ENCODE measurements at regions not wholly inside any gene's neighbourhood (a gene's known extent, or its start where the extent isn't known, plus 50 kb on each side); places are given as distances from the start of the nearest gene placed in this dataset.

DNA sequence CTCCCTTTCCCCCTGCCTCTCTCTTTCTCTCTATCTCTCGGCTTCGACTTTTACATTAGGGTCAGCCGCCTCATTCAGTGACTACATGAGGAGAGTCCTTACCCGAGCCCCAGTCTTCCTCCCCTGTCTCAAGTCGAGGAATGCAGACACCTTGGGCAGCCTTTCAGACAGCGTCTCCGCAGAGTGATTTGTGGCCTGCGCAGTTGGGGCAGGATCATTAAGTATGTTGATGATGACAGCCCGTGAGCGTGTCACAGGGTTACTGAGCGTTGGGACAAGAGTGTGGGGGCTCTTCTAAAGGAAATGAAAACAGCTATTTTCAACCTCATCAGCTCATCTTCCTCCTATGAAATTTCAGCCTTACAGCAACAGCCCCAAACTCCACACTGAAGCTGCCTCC, 312.1 kb upstream of the GATB start:
- TF ChIP-seq, protein P1, sequence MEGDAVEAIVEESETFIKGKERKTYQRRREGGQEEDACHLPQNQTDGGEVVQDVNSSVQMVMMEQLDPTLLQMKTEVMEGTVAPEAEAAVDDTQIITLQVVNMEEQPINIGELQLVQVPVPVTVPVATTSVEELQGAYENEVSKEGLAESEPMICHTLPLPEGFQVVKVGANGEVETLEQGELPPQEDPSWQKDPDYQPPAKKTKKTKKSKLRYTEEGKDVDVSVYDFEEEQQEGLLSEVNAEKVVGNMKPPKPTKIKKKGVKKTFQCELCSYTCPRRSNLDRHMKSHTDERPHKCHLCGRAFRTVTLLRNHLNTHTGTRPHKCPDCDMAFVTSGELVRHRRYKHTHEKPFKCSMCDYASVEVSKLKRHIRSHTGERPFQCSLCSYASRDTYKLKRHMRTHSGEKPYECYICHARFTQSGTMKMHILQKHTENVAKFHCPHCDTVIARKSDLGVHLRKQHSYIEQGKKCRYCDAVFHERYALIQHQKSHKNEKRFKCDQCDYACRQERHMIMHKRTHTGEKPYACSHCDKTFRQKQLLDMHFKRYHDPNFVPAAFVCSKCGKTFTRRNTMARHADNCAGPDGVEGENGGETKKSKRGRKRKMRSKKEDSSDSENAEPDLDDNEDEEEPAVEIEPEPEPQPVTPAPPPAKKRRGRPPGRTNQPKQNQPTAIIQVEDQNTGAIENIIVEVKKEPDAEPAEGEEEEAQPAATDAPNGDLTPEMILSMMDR (IDR thresholded peaks at IDR 0.05; ENCODE audit: low read depth, low read length, poor library complexity, severe bottlenecking), result no peak
- no peak for TF ChIP-seq EZH2phosphoT487 (IDR thresholded peaks at IDR 0.05; ENCODE audit: borderline replicate concordance, low read length)
- H3K27ac ChIP-seq (ENCODE audit: low read depth, low read length), result no peak overlapping the region
- H3K9me2 ChIP-seq (replicated peaks; ENCODE audit: control insufficient read depth, low read length), result no peaks in the 10 kb centered on the region
- H3F3A ChIP-seq (ENCODE audit: control insufficient read depth, insufficient read depth), result no peaks in the 10 kb centered on the region
- no peaks in the 10 kb centered on the region for H4K20me1 ChIP-seq (ENCODE audit: control insufficient read depth, insufficient read depth, low read depth, low read length)
- no peaks in the 10 kb centered on the region for H3K79me2 ChIP-seq (ENCODE audit: control insufficient read depth, low read length)
- no peak overlapping the region for H3K4me3 ChIP-seq (ENCODE audit: low read length)
- H3K4me2 ChIP-seq (ENCODE audit: low read length), result no peak overlapping the region
- no peaks in the 10 kb centered on the region for H3K9me3 ChIP-seq (ENCODE audit: control insufficient read depth, insufficient read depth, low read length)
- no peaks in the 10 kb centered on the region for H3K4me1 ChIP-seq (ENCODE audit: control insufficient read depth, low read length)
- H3K27me3 ChIP-seq (ENCODE audit: control insufficient read depth, low read length), result no peaks in the 10 kb centered on the region
- H3K36me3 ChIP-seq (ENCODE audit: control insufficient read depth, low read length), result no peaks in the 10 kb centered on the region

DNA sequence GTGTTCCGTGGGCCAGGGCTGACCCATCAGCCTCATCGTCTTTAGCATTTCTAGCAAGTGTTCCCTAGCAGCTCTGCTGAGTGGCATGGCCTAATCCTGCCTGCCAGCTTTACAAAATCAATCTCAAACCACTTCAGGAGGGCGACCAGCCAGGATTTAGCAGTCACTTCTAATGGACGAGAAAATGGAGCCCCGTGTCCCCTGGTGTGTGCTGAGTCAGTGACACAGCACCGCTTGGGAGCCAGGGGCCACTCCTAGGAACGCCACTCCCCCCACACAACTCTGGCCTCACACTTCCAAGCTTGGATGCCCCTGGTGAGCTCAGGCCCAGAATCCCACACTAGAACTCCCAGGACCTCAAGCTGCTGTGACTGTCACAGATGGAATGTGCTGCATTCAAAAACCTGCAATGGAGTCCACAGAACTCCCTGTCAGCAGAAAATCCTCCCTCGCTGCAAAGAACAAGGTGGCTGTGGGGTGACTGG, 311.2 kb upstream of the GATB start:
- Histone ChIP-seq H3K79me2 (ENCODE audit: control insufficient read depth, low read length) (no peaks in the 10 kb centered on the region), H3K27me3 (ENCODE audit: control insufficient read depth, low read length) (no peaks in the 10 kb centered on the region), H3K9me2 (replicated peaks; ENCODE audit: control insufficient read depth, low read length) (no peaks in the 10 kb centered on the region), H4K20me1 (ENCODE audit: control insufficient read depth, insufficient read depth, low read depth, low read length) (no peaks in the 10 kb centered on the region), H3K27ac (ENCODE audit: low read depth, low read length) (no peak overlapping the region), H3K4me1 (ENCODE audit: control insufficient read depth, low read length) (no peaks in the 10 kb centered on the region), H3F3A (ENCODE audit: control insufficient read depth, insufficient read depth) (no peaks in the 10 kb centered on the region), H3K9me3 (ENCODE audit: control insufficient read depth, insufficient read depth, low read length) (no peaks in the 10 kb centered on the region), H3K4me3 (ENCODE audit: low read length) (no peak overlapping the region), H3K4me2 (ENCODE audit: low read length) (no peak overlapping the region), H3K36me3 (ENCODE audit: control insufficient read depth, low read length) (no peaks in the 10 kb centered on the region)
- no peak for TF ChIP-seq EZH2phosphoT487 (IDR thresholded peaks at IDR 0.05; ENCODE audit: borderline replicate concordance, low read length)
- TF ChIP-seq, protein P1 (IDR thresholded peaks at IDR 0.05; ENCODE audit: low read depth, low read length, poor library complexity, severe bottlenecking), result no peak

DNA sequence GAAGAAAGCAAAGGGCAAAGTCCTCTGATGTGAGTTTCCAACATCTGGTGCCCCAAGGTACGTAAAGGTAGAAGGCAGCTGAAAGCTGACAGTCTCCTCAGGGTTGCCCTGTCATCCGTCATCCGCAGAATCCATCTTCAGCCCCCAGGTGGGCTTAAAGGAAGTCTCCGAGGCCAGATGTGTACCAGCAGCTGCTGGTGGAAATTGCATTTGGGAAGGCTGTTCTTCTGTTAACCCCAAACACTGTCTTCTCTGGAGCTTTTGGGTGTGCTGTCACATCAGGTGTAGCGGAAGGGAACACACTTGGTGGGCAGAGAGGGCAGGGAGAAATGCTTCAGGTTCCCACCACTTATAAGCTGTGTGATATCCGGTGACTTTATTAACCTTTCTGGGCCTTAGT, 310.0 kb upstream of the GATB start:
- Histone ChIP-seq H3K4me3 (ENCODE audit: low read length) (no peak overlapping the region), H3K27me3 (ENCODE audit: control insufficient read depth, low read length) (no peaks in the 10 kb centered on the region), H3K79me2 (ENCODE audit: control insufficient read depth, low read length) (no peaks in the 10 kb centered on the region), H3F3A (ENCODE audit: control insufficient read depth, insufficient read depth) (no peaks in the 10 kb centered on the region), H4K20me1 (ENCODE audit: control insufficient read depth, insufficient read depth, low read depth, low read length) (no peaks in the 10 kb centered on the region), H3K4me2 (ENCODE audit: low read length) (no peak overlapping the region), H3K9me3 (ENCODE audit: control insufficient read depth, insufficient read depth, low read length) (no peaks in the 10 kb centered on the region), H3K4me1 (ENCODE audit: control insufficient read depth, low read length) (no peaks in the 10 kb centered on the region), H3K27ac (ENCODE audit: low read depth, low read length) (no peak overlapping the region), H3K36me3 (ENCODE audit: control insufficient read depth, low read length) (no peaks in the 10 kb centered on the region), H3K9me2 (replicated peaks; ENCODE audit: control insufficient read depth, low read length) (no peaks in the 10 kb centered on the region)
- no peak for TF ChIP-seq EZH2phosphoT487 (IDR thresholded peaks at IDR 0.05; ENCODE audit: borderline replicate concordance, low read length)
- TF ChIP-seq, protein P1 (IDR thresholded peaks at IDR 0.05; ENCODE audit: low read depth, low read length, poor library complexity, severe bottlenecking), result no peak

Data from DOHH2 (cell line).